ENCODE measurements at regions not wholly inside any gene's neighbourhood (a gene's known extent, or its start where the extent isn't known, plus 50 kb on each side); places are given as distances from the start of the nearest gene placed in this dataset.
"Not testable (repeated sequence)": the region's sequence is repeated elsewhere in the genome, so short reads cannot be mapped to it uniquely, and the experiment has no call there.

- DNase-seq (ENCODE audit: low spot score): no peak
These were observed 113.3 kb upstream of the FAT3 start for GRCh38 chr11:92111287-92111686.

- no peak for DNase-seq (ENCODE audit: low spot score)
These were observed 115.2 kb upstream of the FAT3 start for GRCh38 chr11:92109466-92109865.

GRCh38 chr11:92107331-92107730, 117.3 kb upstream of the FAT3 start:
- no peak for DNase-seq (ENCODE audit: low spot score)

- DNase-seq (ENCODE audit: low spot score): no peak
These were observed 120.3 kb upstream of the FAT3 start for GRCh38 chr11:92104349-92104748.

- DNase-seq (ENCODE audit: low spot score): no peak
These were observed 122.7 kb upstream of the FAT3 start for GRCh38 chr11:92101920-92102319.

- no peak for DNase-seq (ENCODE audit: low spot score)
These were observed 125.4 kb upstream of the FAT3 start for GRCh38 chr11:92099183-92099582.

- DNase-seq (ENCODE audit: low spot score): no peak
These were observed 126.4 kb upstream of the FAT3 start for GRCh38 chr11:92098172-92098571.

- DNase-seq (ENCODE audit: low spot score): no peak
These were observed 136.7 kb upstream of the FAT3 start for GRCh38 chr11:92087725-92088537.

- no peak for DNase-seq (ENCODE audit: low spot score)
These were observed 141.5 kb upstream of the FAT3 start for GRCh38 chr11:92083123-92083522.

GRCh38 chr11:92082652-92083051, 142.0 kb upstream of the FAT3 start:
- no peak for DNase-seq (ENCODE audit: low spot score)

GRCh38 chr11:92074498-92074897, 150.1 kb upstream of the FAT3 start:
- DNase-seq (ENCODE audit: low spot score): not testable (repeated sequence)

- no peak for DNase-seq (ENCODE audit: low spot score)
These were observed 153.0 kb upstream of the FAT3 start for GRCh38 chr11:92071660-92072059.

- no peak for DNase-seq (ENCODE audit: low spot score)
These were observed 154.4 kb upstream of the FAT3 start for GRCh38 chr11:92070026-92070889.

- DNase-seq (ENCODE audit: low spot score): no peak
These were observed 157.6 kb upstream of the FAT3 start for GRCh38 chr11:92067016-92067415.

GRCh38 chr11:92061456-92062062, 163.1 kb upstream of the FAT3 start:
- DNase-seq (ENCODE audit: low spot score): no peak

GRCh38 chr11:92057849-92058442, 166.7 kb upstream of the FAT3 start:
- DNase-seq (ENCODE audit: low spot score): no peak

- no peak for DNase-seq (ENCODE audit: low spot score)
These were observed 171.4 kb upstream of the FAT3 start for GRCh38 chr11:92053216-92053615.

GRCh38 chr11:92050305-92050704, 174.3 kb upstream of the FAT3 start:
- DNase-seq (ENCODE audit: low spot score): no peak

GRCh38 chr11:92048415-92048814, 176.2 kb upstream of the FAT3 start:
- DNase-seq (ENCODE audit: low spot score): no peak

GRCh38 chr11:92046103-92046502, 178.5 kb upstream of the FAT3 start:
- DNase-seq (ENCODE audit: low spot score): no peak

GRCh38 chr11:92045301-92045700, 179.3 kb upstream of the FAT3 start:
- no peak for DNase-seq (ENCODE audit: low spot score)

GRCh38 chr11:92035488-92035887, 189.1 kb upstream of the FAT3 start:
- DNase-seq (ENCODE audit: low spot score): no peak

All from iPS-NIHi11 (cell line).